ENCODE measurements at regions not wholly inside any gene's neighbourhood (a gene's known extent, or its start where the extent isn't known, plus 50 kb on each side); places are given as distances from the start of the nearest gene placed in this dataset.

DNA sequence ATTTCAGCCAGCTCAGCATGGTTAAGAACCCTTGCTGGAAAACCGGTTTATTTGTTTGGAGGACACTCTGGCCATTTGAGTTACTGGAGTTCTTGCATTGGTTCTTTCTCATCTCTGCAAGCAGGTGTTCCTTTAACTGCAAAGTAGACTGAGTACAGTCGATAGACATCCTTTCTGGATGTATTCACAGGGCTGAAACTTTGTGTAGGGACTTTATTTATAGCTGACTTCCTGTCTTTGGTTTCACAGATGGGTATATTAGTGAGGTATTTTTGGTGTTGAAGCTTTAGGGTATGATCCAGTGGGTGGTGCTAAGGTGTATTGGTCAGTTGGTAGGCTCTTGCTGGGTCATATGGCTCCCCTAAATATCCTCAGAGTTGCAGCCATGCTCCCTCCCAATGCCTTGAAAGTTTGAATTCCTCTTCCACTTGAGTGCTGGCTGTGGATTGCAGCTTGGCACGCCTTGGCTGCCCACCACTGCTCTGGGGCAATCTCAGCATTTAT is 666.0 kb upstream of the COX7C start:
- TF ChIP-seq, protein P1, sequence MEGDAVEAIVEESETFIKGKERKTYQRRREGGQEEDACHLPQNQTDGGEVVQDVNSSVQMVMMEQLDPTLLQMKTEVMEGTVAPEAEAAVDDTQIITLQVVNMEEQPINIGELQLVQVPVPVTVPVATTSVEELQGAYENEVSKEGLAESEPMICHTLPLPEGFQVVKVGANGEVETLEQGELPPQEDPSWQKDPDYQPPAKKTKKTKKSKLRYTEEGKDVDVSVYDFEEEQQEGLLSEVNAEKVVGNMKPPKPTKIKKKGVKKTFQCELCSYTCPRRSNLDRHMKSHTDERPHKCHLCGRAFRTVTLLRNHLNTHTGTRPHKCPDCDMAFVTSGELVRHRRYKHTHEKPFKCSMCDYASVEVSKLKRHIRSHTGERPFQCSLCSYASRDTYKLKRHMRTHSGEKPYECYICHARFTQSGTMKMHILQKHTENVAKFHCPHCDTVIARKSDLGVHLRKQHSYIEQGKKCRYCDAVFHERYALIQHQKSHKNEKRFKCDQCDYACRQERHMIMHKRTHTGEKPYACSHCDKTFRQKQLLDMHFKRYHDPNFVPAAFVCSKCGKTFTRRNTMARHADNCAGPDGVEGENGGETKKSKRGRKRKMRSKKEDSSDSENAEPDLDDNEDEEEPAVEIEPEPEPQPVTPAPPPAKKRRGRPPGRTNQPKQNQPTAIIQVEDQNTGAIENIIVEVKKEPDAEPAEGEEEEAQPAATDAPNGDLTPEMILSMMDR (IDR thresholded peaks at IDR 0.05): no peak
- no peak for TF ChIP-seq POLR2A (IDR thresholded peaks at IDR 0.05)
- no peak for TF ChIP-seq POLR2AphosphoS5 (IDR thresholded peaks at IDR 0.05)

All from transverse colon (tissue), 4 donors.